Stimulated activated CD8-positive, alpha-beta memory T cell treated with anti-CD3 and anti-CD28 coated beads, Interleukin-15, amount 100 ng/mL, for 48 hours (primary cell): ENCODE measurements at regions not wholly inside any gene's neighbourhood (a gene's known extent, or its start where the extent isn't known, plus 50 kb on each side); places are given as distances from the start of the nearest gene placed in this dataset.
"Not testable (repeated sequence)": the region's sequence is repeated elsewhere in the genome, so short reads cannot be mapped to it uniquely, and the experiment has no call there.

ENCODE experiments used
- DNase-seq, 2 donors: peaks; one replicate each; pipeline ENCODE4 v3.0.0-alpha.2; 2020; ENCODE audit warnings: low read depth in 2 of 2

DNA sequence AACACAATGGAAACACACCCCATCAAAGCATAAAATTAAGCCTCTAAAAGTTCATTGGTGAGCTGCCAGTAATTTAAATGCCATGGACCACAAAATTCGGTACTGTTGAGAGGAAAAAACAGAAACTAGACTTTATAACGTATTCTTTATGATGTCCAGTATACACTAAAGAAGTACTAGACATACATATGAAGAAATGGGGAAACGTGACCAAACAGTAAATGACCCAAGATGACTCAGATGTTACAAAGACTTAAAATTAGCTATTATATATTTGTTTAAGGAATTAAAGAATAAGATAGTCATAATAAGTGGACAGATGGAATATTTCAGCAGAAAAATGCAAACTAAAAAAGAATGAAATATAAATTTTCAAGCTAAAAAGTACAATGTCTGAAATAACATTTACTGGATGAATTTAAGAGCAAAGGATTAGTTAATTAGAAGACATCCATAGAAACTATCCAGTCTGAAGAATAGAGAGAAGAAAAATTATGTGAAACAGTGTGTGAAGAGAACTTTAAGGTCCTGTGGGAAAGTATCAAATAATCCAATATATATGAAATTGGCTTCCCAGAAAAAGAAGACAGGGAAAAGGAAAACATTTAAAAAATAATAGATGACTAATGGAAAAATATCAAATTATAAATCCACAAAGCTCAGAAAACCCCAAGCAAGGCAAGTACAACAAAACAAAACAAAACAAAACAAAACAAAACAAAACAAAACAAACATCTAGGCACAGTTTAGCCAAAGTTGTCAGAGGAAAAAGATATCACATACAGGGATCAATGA lies 69.4 kb downstream of the SAMD9 start:
- DNase-seq = no peak

DNA sequence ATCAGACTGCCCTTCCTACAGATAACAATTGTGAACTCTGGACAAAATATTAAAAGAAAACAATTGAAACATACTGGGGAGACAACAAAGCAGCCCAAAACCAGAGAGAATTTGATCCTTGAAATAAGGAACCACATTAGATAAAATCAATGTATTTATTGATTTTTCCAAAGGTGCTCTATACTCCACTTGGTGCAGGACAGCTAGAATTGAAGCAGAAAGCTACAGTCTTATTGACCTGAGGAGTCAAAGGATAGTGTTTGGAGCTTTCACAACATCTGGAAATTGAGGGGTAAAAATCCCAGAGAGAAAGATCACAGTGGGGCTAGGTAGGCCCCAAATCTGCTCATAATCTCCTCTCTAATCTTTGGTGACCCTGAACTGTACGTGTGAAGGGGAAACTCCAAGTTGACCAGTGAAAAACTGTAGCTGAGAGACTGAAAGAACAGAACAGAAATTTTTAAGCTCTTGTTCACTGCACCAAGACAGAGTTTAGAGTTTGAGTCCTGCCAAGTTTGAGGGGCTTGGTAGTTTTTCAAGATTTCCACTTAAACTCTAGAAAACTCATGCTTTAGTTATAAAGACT lies 70.2 kb downstream of the SAMD9 start:
- DNase-seq = no peak

DNA sequence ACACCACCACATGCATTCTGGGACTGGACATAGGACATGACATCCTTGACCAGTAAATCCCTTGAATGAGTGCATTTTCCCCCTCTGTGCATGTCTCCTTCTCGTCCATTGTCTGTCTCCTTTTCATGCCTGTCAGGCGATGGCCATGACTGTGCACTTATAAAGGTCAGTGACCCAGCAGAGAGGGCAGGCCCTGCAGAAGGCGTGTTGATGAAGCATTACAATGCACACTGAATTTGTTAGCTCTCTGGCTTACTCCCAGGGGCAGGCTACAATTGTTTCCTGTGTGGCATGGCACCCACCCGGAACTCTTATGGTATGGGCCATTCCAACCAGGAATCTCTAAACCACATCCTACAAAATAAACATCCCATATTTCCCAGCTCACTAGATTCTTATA lies 71.1 kb downstream of the SAMD9 start:
- no peak for DNase-seq

DNA sequence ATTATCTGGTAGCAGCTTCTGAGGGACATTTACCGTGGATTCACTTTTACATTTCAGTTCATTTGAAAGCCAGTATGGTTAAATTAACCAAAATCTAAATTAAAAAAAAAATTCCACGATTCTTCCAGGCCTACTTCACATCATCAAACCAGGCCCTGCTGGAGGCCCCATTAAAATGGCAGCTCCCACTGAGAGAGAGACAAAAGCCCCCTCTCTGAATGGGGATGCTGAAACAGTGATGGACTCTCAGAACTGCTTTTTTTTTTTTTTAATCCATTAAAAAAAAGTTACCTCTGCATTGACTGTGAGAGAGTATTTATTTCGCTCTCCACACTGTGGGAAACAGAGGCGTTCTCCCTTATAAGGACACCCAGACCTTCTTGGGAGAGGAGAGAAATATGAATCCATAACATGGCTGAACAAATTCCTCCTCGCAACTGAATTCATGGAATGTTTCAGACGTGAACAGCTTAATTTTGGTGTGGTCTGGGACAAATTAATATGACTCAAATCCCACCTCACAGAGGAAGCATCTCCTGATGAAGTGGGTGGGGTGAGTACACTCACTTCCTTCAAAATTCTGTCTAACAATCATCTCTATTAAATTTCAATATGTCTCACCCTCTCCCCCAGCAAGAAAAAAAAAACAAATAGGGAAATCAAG lies 73.5 kb downstream of the SAMD9 start:
- no peak for DNase-seq

DNA sequence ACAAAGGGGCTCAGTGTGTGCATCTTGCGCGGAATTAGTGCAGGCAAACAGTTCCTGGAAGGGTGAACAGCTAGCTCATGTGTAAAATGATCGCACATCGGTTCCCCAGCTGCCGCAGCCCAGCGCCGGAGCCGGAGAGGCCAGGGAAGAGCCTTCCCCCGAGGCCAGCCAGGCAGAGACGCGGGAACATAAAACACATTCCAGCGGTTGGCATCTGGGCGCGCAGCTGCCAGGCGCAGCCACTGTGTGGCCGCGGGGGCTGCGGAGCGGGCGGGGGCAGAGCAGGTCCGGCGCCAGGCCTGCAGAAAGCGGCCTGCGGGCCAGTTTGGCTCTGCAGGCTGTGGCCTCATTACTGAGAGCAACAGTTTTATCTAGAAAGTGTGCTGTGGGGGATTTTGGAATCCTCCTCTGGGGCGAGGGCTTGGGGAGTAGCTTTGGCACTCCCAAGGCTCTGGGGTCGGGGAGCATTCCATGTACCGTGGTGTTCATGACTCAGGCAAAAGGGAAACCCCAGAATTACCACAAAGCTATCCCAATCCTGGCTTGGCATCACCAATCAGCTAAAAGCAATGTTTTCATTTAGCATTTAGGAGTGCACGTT lies 74.3 kb downstream of the SAMD9 start:
- no peak for DNase-seq

DNA sequence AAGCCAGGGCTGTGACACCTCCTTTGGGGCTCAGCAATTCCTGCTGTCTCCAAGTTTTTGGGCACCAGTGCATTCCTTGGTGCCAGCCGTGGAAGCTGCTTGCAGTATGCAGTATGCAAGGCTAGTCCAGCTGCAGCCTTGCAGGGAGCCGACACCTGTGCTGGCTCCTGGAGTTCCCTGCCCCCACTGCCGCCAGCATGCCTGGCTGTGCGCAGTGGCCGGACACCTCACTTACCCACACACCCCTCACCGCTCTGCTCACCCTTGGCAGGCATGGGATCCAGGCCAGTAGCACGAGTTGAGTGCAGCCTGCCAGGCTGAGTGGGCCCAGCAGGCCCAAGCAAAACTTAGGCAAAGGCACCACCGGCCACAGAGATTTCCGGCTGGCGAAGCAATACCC lies 77.4 kb downstream of the SAMD9 start:
- no peak for DNase-seq

DNA sequence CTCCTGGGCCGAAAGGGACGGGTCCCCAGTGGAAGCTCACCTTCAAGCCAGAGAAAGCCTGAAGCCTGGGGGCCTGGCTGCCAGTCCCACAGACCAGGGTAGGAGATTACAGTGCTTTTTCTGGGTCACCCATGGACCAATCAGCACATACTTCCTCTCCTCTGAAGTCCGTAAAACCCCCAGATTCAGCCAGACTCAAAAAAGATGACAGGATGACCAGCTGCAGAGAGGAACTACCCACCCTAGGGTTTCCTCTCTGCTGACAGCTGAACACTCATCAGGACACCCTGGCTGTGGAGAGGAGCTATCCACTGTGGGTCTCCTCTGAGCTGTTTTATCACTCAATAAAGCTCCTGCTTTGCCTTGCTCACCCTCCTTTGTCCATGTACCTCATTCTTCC lies 78.0 kb downstream of the SAMD9 start:
- no peak for DNase-seq

DNA sequence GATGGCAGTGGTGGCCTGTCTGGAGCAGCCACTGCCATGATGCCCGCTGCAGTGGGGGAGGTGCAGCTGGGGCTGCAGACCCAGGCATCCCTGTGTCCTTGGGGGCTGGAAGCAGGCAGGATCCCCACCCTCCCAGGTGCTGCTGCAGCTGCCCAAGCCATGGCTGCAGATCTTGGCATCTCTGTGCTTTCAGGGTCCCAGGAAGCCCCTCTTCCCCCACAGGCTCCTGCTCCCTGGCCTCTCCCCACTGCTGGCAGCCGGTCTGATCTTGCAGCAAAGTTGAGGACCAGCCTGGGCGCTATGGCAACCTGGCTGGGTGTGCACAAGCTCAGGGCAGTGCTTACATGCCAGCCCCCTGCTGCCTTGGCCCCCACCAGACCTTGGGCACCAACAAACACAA lies 78.5 kb downstream of the SAMD9 start:
- no peak for DNase-seq

DNA sequence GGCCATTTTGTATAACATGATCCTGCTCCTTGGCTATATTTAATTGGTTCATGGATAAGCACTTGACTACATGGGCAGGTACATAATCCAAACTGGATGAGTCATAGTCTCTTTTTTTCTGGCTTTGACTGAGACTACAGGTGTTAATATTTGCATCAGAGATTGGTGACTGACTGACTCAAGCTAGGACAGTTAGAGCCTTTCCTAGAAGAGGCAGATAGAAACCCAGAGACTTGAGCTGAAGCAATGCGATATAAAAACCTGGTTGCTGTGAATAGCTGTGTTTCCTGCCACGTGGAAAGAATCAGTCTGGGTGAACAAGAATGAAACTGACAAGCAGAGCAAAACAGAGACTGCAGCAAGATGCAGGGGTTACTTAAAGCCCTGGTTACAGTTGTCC lies 81.0 kb downstream of the SAMD9 start:
- peak; percentile 19 to 35 for DNase-seq

DNA sequence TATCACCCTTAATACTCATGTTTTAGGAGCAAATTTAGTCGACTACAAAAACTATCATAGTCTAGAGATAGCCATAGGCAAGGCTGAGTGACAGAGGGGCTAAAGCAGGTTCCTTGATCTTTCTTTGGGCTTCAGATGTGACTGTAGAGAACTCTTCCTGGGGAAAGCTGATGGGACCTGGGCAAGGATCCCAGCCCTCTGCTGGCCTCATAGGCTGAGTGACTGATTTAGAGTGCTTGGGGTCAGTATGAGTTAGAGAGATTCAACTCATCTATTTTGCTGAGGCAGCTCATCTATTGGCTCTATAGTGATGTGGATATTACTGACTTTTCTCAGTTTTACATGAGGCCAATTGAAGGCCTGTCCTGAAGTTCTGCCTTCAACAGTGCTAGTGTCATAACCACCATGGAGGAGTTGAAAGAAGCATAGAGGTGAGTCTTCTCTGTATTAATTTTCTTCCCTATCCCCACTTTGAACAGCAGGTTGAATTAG lies 81.6 kb downstream of the SAMD9 start:
- no peak for DNase-seq

DNA sequence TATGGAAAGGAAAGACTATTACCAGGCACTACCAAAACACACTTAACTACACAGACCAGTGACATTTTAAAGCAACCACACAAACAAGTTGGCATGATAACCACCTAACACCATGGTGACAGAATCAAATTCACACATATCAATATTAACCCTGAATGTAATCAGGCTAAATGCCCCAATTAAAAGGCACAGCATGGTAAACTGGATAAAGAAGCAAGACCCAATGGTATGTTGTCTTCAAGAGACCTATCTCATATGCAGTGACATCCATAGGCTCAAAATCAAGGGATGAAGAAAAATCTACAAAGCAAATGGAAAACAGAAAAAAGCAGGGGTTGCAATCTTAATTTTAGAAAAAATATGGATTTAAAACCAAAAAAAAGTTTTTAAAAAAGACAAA lies 86.0 kb downstream of the SAMD9 start:
- DNase-seq = no peak

DNA sequence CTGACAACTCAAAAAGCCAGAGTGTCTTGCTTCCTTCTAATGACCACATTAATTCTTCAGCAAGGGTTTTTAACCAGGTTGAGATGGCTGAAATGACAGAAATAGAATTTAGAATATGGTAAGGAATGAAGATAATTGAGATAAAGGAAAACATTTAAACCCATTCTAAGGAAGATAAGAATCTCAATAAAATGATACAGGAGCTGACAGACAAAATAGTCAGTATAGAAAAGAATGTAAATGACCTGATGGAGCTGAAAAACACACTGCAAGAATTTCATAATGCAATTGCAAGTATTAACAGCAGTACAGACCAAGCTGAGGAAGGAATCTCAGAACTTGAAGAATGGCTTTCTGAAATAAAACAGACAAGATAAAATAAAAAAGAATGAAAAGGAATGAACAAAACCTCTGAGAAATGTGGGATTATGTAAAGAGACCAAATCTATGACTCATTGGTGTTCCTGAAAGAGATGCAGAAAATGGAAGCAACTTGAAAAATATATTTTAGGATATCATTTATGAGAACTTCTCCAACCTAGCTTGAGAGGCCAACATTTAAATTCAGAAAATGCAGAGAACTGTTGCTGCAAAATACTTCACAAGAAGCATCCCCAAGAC lies 87.1 kb downstream of the SAMD9 start:
- no peak for DNase-seq

DNA sequence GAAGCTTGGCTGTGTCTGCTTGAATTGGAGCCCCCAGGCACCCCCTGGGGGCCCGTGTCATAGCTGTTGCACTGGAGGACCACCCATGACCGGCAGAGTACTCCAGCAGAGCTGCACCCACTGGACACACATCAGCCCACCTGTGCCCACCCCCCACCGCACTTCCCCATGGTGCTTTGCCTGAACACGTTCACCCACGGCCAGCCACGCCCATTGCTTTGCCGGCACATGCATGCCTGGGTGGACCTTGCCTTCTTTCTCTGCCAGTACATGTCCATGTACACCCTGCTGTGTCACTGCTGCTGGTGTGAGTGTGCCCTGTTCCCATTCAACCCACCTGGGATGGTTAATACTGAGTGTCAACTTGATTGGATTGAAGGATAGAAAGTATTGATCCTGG lies 88.7 kb downstream of the SAMD9 start:
- no peak for DNase-seq

DNA sequence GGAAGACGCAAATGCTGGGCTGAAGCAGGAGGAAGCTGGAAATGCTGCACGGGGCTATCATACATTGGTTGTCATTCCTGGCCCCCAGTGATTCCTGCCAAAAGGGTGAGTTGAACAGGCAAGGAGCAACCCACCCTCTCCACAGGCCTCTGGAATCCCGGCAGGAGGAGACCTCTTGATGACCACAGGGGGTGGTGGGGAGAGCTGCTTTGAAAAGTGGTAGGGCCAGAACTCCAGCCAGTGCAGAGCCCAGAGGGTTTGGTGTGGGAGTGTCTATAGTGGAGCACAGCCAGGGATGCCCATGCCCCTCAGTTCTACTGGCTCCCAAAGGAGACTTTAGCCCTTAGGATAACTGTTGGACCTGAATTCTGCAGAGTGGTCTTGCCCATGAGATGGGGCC lies 89.2 kb downstream of the SAMD9 start:
- no peak for DNase-seq

DNA sequence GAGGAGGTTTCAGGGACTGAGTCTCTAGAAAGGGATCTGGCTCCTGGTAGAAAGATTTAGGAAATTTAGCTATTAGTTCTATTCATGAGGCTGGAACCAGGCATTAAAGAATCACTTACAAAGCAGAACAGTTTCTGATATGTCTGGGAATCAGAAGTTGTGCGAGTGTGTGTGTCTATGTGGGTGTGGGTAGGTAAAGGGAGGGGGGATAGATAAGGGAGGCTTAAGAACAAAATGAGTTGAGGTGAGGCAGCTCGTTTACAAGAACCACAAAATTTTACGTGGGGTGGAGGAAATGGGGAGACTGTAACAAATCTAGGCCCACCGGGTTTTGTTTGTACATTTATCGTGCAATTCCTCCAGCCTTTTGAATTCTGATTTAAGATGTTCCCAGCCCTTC lies 90.7 kb downstream of the SAMD9 start:
- DNase-seq = no peak

DNA sequence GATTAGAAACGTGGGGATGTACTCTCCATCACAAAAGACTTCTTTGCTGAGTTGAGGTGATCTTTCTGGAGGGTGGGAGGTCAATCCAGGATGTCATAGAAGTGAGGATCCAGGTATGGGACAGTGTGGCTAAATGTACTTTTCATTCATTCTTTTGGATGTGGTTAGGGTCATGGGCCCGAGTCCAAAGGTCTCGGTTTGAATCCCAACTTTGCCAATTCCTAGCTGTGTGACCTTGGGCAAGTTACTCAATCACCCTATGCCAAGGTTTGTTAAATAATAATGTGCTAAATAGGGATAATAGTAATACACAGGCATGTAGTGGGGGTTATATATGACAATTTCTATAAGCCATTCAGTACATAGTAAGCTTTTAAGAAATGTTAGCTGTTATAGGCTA lies 91.4 kb downstream of the SAMD9 start:
- DNase-seq = no peak

DNA sequence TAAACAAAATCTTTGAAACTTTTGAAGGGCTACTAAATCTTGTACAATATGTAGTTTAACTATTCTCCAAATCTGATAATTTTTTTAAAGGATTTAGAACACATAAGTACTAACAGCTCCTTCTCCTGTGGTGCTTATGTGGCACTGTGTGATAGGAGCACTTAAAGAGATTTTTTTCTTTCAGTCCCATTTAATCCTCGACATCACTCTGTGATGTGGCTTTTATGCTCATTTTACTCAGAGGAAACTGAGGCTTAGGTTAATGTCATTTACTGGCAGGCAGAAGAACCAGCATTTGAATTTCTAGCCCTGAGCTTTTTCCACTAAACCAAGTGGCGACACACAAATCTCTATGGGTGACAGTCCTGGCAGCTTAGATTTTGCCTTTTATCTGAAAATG lies 92.4 kb downstream of the SAMD9 start:
- DNase-seq = no peak

DNA sequence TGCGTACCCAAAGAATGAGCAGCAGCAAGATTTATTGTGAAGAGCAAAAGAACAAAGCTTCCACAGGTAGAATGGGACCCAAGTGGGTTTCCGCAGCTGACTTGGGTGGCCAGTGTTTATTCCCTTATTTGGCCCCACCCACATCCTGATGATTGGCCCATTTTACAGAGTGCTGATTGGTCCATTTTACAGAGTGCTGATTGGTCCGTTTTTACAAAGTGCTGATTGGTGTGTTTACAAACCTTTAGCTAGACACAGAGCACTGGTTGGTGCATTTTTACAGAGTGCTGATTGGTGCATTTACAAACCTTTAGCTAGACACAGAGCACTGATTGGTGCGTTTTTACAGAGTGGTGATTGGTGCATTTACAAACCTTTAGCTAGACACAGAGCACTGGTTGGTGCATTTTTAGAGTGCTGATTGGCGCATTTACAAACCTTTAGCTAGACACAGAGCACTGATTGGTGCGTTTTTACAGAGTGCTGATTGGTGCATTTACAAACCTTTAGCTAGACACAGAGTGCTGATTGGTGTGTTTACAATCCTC lies 94.8 kb downstream of the SAMD9 start:
- DNase-seq = not testable (repeated sequence)

DNA sequence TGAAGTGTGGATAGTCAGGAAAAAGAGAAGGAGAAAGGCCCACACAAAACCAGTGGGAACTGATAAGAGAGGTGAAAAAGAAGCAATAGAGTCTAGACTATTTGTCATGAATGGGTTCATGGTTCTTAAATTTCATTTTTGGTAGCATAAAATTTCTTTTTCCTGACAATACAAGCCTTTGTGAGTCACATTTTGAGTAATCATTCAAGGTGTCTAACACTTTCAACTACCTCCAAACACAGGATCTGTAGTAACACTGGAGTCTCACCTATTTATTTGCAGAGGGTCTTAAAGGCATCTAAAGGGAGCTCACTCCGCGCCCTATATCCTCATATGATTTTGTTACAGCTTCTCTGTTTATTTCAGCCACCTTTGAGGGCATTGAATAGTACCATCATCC lies 96.0 kb downstream of the SAMD9 start:
- DNase-seq = no peak

DNA sequence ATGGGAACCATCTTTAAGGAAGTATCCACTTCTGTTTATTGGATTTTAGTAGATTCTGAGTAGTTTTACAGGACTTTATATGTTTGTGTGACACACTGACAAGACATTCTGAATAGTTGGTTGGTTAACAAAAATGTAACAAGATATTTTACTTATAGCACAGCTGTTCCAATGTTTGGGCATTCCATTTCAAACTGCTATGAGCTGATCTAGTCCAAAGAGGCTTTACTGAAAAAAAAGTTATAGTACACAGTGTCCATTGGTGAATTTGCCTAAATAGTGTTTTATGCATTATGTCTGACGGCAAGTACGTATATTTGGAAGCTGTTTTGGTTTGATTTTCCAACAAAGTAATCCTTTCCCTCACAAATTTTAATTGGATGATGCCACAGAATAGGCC lies 99.1 kb downstream of the SAMD9 start:
- DNase-seq = no peak

DNA sequence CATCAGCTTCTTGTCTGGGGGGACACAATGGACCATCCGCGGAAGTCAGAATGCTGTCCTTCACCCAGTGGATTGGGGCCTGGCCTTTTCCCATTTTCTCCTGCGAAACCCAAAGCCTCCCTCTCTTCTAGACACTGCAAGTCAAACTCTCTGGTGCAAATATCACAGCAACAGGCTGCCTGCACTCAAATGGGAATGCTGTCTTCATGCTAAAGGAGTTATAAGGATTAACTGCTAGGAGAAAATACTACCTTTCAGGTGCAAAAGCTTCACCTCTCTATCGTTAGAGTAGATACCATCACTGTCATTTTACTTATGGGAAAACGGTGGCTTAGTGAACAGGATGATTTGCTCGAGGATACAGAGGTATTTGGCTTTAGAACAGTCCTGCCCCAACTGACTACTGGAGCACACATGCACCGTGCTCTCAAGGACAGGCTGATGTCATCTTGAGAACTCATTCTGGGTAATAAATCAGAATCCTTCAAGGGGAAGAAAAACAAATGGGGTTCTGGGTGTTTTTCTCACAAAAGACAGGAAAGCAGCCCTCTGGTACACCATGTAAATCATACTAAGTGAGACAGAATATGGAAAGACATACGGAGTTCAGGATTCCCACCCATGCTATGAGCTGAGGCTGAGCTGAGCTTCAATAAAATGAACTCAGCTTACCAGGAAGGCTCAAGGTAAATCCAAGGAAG lies 100.9 kb downstream of the SAMD9 start:
- DNase-seq = no peak
